Mononuclear cell (primary cell): ENCODE measurements at regions not wholly inside any gene's neighbourhood (a gene's known extent, or its start where the extent isn't known, plus 50 kb on each side); places are given as distances from the start of the nearest gene placed in this dataset.
"Not testable (repeated sequence)": the region's sequence is repeated elsewhere in the genome, so short reads cannot be mapped to it uniquely, and the experiment has no call there.

ENCODE experiments used
- H3K27me3 ChIP-seq: 2 replicates; pipeline ENCODE4 v1.6.0; 2011; ENCODE audit warnings: low read length, control low read depth; ENCODE audit not compliant: insufficient read depth
- H3K4me1 ChIP-seq: 2 replicates; pipeline ENCODE4 v1.5.1; 2011; ENCODE audit warnings: mild to moderate bottlenecking, low read length, control low read depth; ENCODE audit not compliant: insufficient read depth
- H3K4me3 ChIP-seq: 2 replicates; pipeline ENCODE4 v1.5.1; 2011; ENCODE audit warnings: mild to moderate bottlenecking, low read length, moderate library complexity
- H3K9me3 ChIP-seq: 2 replicates; pipeline ENCODE4 v1.5.1; 2011; ENCODE audit warnings: low read depth, mild to moderate bottlenecking, control low read depth, low read length

DNA sequence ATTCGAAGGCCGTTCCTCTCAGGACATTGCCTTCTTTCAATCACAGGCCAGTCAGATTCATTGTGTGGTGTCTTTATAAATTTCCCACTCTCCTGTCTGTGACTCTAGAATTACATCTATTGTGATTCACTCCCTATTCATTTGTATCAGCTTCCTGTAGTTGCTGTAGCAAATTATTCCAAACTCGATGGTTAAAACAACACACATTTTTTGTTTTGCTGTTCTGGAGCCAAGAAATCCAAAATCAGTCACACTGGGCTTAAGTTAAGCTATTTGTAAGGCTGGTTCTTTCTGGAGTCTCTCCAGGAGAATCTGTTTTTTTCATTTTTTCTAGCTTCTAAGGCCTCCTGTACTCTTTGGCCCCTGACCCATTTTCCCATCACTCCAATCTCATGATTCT is 1487.0 kb upstream of the SLC10A2 start:
- Histone ChIP-seq H3K4me1 (no peaks in the 10 kb centered on the region), H3K9me3 (no peaks in the 10 kb centered on the region), H3K4me3 (no peak overlapping the region), H3K27me3 (no peaks in the 10 kb centered on the region)

- no peak overlapping the region for H3K4me3 ChIP-seq
- H3K4me1 ChIP-seq = no peaks in the 10 kb centered on the region
- H3K9me3 ChIP-seq = no peaks in the 10 kb centered on the region
- H3K27me3 ChIP-seq = no peaks in the 10 kb centered on the region
Observed at GRCh38 chr13:104534847-104535246, 1468.6 kb upstream of the SLC10A2 start.

- H3K4me1 ChIP-seq = no peaks in the 10 kb centered on the region
- H3K9me3 ChIP-seq = no peaks in the 10 kb centered on the region
- no peaks in the 10 kb centered on the region for H3K27me3 ChIP-seq
Observed at GRCh38 chr13:104532132-104532531, 1465.9 kb upstream of the SLC10A2 start.

DNA sequence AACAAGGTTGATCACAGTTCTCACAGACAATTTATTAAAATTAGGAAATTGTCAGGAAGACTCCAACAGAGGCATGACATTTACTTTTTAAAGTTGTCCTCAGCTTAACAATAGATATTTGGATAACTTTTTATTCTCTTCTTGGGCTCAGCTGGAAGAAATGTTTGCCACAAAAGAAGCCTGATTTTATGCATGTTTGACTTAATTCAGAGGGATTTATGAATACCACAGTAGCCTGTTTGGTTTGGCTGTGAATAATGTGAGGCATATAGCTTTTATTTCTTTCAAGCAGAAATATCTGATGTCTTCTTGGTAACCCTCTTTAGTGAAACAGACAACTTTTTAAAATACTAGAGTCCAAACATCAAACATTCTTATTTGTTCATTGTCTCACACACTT is 1464.5 kb upstream of the SLC10A2 start:
- Histone ChIP-seq H3K27me3 (no peaks in the 10 kb centered on the region), H3K4me3 (no peak overlapping the region), H3K9me3 (no peaks in the 10 kb centered on the region), H3K4me1 (no peaks in the 10 kb centered on the region)

More at GRCh38 chr13:104532132-104532531, 1465.9 kb upstream of the SLC10A2 start:
- H3K4me3 ChIP-seq = no peak overlapping the region

DNA sequence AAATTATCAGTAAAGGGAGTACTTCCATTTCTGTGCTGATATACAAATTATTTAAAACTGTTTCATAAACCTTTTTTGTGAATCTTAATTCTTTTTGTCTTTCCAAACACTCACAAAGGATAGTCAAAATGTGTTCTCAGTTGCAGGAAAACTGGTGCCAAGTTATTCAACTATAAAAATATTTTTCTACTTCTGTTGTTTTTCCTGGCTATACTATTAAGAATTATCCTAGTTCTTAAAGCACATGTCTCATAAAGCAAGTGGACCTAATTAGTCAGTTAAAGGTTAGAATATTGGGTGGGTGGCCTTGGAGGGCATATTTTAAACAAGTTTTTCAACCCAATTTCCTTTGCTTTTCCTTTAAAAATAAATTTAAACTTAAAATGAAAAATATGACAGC is 1460.3 kb upstream of the SLC10A2 start:
- no peaks in the 10 kb centered on the region for H3K4me1 ChIP-seq
- H3K4me3 ChIP-seq = no peak overlapping the region
- H3K9me3 ChIP-seq = no peaks in the 10 kb centered on the region
- no peaks in the 10 kb centered on the region for H3K27me3 ChIP-seq

- Histone ChIP-seq H3K27me3 (no peaks in the 10 kb centered on the region), H3K4me3 (no peak overlapping the region), H3K4me1 (no peaks in the 10 kb centered on the region), H3K9me3 (no peaks in the 10 kb centered on the region)
Observed at GRCh38 chr13:104525467-104525866, 1459.2 kb upstream of the SLC10A2 start.

DNA sequence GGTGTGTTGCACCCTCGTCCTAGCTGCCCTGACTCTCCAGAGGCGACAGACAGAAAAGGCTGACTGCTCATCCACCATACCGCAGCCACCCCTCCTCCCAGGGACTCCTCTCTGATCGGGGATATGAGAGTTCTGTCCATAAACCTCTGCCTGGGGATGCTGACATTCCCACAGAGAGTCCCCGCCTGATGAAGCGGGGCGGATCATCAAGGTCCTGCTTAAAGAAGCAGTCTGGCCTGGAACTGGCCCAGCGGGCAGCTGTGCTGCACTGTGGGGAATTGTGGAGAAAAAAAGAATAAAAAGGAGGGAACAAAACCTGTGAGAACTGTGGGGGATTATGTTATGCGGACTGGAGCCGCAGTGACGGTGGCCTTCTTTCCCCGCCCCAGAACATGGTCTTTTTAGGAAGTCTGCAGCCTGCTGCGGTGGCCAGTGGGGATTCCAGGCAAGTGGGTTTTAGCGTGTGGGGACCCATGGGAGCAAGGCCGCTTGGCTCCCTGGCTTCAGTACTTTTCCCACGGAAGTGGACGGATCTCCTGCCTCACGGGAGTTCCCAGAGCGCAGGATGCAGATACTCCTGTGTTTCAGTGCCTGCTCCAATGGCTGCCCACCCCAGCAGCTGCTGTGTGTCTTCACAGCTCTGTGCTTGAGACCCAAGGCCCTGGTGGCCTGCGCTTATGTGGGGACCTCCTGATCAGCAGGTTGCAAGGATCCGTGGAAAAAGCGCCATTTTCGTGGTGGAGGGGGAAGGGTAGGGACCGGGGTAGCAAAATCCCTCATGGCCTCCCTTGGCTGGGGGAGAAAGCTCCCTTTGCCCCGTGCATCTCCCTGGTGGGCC is 1456.2 kb upstream of the SLC10A2 start:
- Histone ChIP-seq H3K4me3 (no peak overlapping the region), H3K27me3 (no peaks in the 10 kb centered on the region), H3K4me1 (no peaks in the 10 kb centered on the region), H3K9me3 (no peaks in the 10 kb centered on the region)

GRCh38 chr13:104510422-104510821 is 1444.2 kb upstream of the SLC10A2 start:
- H3K4me3 ChIP-seq = no peak overlapping the region
- H3K27me3 ChIP-seq = no peaks in the 10 kb centered on the region
- no peaks in the 10 kb centered on the region for H3K4me1 ChIP-seq
- H3K9me3 ChIP-seq = peaks cover 6% of the 10 kb centered on the region

DNA sequence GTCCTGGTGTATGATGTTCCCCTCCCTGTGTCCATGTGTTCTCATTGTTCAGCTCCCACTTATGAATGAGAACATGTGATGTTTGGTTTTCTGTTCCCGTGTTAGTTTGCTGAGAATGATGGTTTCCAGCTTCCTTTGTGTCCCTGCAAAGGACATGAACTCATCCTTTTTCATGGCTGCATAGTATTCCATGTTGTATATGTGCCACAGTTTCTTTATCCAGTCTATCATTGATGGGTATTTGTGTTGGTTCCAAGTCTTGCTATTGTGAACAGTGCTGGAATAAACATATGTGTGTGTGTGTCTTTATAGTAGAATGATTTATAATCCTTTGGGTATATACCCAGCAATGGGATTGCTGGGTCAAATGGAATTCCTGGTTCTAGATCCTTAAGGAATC is 1427.3 kb upstream of the SLC10A2 start:
- H3K4me3 ChIP-seq, H3K27me3 ChIP-seq, H3K9me3 ChIP-seq, H3K4me1 ChIP-seq: not testable (repeated sequence)

DNA sequence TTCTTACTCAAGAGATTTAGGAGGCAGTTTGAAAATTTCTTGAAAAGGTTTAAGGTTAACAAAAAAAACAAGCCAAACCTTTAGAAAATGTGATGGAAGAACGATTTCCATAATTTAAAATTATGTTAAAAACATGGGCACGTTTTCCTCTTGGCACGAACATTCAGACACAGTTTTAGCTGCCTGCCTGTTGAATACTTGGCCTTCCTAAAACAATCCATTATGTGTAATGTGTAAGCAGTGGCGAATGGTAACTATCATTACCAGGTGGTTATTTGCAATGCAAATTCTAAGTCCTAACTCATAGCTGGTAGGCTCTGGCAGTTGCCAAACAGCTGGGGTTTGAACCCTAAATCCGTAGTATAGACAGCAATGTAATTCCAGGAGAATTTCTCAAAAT is 1425.7 kb upstream of the SLC10A2 start:
- no peaks in the 10 kb centered on the region for H3K4me1 ChIP-seq
- H3K4me3 ChIP-seq = no peak overlapping the region
- H3K9me3 ChIP-seq = peaks cover 8% of the 10 kb centered on the region
- H3K27me3 ChIP-seq = no peaks in the 10 kb centered on the region

DNA sequence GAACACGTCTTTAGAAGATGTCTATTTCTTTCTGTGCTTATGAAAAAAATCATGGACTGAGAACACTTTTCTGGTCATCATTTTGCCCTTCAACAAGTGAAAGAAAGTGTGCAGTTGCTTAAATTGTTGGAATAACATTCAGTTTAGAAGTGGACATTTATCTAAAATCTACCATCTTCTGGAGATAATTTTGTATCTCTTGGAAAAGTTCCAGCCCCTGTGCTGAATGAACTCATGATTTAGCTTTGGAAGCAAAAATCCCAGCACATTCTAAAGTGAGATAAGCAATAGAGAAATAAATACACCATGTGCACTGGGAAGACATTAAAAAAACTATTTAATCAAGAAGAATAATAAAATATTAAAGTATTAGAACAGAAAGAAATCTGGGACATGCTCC is 1420.8 kb upstream of the SLC10A2 start:
- peaks cover 15% of the 10 kb centered on the region for H3K9me3 ChIP-seq
- H3K27me3 ChIP-seq = no peaks in the 10 kb centered on the region
- no peak overlapping the region for H3K4me3 ChIP-seq
- no peaks in the 10 kb centered on the region for H3K4me1 ChIP-seq

- Histone ChIP-seq H3K9me3 (peaks cover 11% of the 10 kb centered on the region), H3K4me3 (no peak overlapping the region), H3K27me3 (no peaks in the 10 kb centered on the region), H3K4me1 (no peaks in the 10 kb centered on the region)
Observed at GRCh38 chr13:104485571-104485970, 1419.4 kb upstream of the SLC10A2 start.

GRCh38 chr13:104483631-104484030 is 1417.4 kb upstream of the SLC10A2 start:
- H3K9me3 ChIP-seq = peaks cover 11% of the 10 kb centered on the region

DNA sequence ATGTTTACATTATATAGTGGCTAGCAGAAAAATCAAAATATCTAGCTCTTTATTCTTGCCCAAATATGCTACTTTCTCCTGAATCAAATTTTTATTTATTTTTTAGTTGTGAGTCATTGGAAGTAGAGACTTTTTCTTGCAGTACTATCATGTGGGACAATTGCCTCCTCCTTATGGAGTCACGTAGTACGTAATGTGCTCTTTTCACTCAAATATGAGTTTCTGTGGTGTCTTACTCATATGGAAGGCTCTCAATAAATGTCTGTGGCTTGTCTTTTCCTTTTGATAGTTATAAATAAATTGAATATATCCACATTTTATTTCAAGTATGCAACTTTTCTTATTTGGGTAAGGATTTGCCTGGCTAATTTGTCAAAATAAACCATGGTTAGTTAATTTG is 1411.0 kb upstream of the SLC10A2 start:
- H3K4me1 ChIP-seq = no peaks in the 10 kb centered on the region

More at GRCh38 chr13:104483631-104484030, 1417.4 kb upstream of the SLC10A2 start:
- Histone ChIP-seq H3K4me1 (no peaks in the 10 kb centered on the region), H3K4me3 (no peak overlapping the region), H3K27me3 (no peaks in the 10 kb centered on the region)

GRCh38 chr13:104473936-104474335 is 1407.7 kb upstream of the SLC10A2 start:
- Histone ChIP-seq H3K27me3 (no peaks in the 10 kb centered on the region), H3K4me1 (no peaks in the 10 kb centered on the region), H3K4me3 (no peak overlapping the region), H3K9me3 (no peaks in the 10 kb centered on the region)

More for the DNA sequence above, 1411.0 kb upstream of the SLC10A2 start:
- Histone ChIP-seq H3K9me3 (peaks cover 6% of the 10 kb centered on the region), H3K27me3 (no peaks in the 10 kb centered on the region), H3K4me3 (no peak overlapping the region)

DNA sequence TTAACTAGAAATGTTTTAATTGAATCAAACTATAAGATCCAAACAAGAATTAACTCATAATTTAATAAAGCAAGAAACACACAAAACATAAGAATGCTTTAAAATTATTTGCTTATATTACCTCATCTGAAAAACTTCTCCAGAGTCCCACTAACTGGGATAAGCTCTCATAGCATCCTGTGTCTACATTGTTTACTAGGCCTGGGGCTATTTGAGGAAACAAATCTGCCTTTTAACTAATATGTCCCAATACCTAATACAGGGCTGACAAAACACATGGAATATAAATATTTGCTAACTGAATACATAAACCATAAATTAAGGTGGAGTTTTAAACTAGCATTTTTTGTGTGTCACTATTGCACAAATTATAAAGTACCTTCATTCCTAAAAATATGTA is 1399.8 kb upstream of the SLC10A2 start:
- H3K27me3 ChIP-seq = no peaks in the 10 kb centered on the region
- no peaks in the 10 kb centered on the region for H3K4me1 ChIP-seq
- no peak overlapping the region for H3K4me3 ChIP-seq
- H3K9me3 ChIP-seq = peaks cover 4% of the 10 kb centered on the region
